WTC11 (cell line): ENCODE measurements at regions not wholly inside any gene's neighbourhood (a gene's known extent, or its start where the extent isn't known, plus 50 kb on each side); places are given as distances from the start of the nearest gene placed in this dataset.

Experiments
- ATAC-seq: fragments of 200-7000 bp; cut with Tn5 transposase; 2 replicates; pipeline ENCODE4 v1.10.0; 2021; ENCODE audit warnings: mild to moderate bottlenecking, moderate library complexity
- CTCF ChIA-PET: fragments of 300-600 bp; sonication (Branson Sonifier 250); formaldehyde crosslinking; loops from one replicate; lab custom pipeline; 2021; ENCODE audit warnings: antibody characterized with exemption; lab: Charles Lee
- POLR2A ChIA-PET: fragments of 350-600 bp; sonication (Branson Sonifier 250); formaldehyde crosslinking; loops from one replicate; lab custom pipeline; 2021; ENCODE audit warnings: antibody characterized with exemption; lab: Charles Lee
- DNase-seq: peaks from one replicate; pipeline ENCODE4 v3.0.0; 2021; ENCODE audit warnings: low spot score
- H3K27ac Mint-ChIP-seq: 2 replicates; pipeline ENCODE4 v1.8.0; 2021; ENCODE audit warnings: mixed read lengths
- H3K27me3 Mint-ChIP-seq: 2 replicates; pipeline ENCODE4 v1.8.0; 2021; ENCODE audit warnings: low read depth, mild to moderate bottlenecking, moderate library complexity, mixed read lengths
- H3K36me3 Mint-ChIP-seq: 2 replicates; pipeline ENCODE4 v1.8.0; 2021; ENCODE audit warnings: mixed read lengths
- H3K4me1 Mint-ChIP-seq: 2 replicates; pipeline ENCODE4 v1.8.0; 2022; ENCODE audit warnings: mixed read lengths
- H3K4me3 Mint-ChIP-seq: 2 replicates; pipeline ENCODE4 v1.8.0; 2021; ENCODE audit warnings: mild to moderate bottlenecking, moderate library complexity, mixed read lengths
- H3K9me3 Mint-ChIP-seq: 2 replicates; pipeline ENCODE4 v1.8.0; 2021; ENCODE audit warnings: mixed read lengths
- E2F4 ChIP-seq: sonication (generic); formaldehyde crosslinking; IDR thresholded peaks from 2 replicates; pipeline ENCODE4 v1.8.1; 2022; ENCODE audit warnings: low read depth, mild to moderate bottlenecking, moderate library complexity, missing genetic modification reagents, borderline replicate concordance
- FOXK1 ChIP-seq: sonication (generic); formaldehyde crosslinking; IDR thresholded peaks from 2 replicates; pipeline ENCODE4 v1.8.0; 2022; ENCODE audit warnings: mild to moderate bottlenecking, moderate library complexity, missing genetic modification reagents
- IRF2 ChIP-seq: sonication (generic); formaldehyde crosslinking; IDR thresholded peaks from 2 replicates; pipeline ENCODE4 v1.8.0; 2022; ENCODE audit warnings: low read depth, missing genetic modification reagents, borderline replicate concordance
- JAZF1 ChIP-seq: fragments of 250-450 bp; sonication (Bioruptor Pico); IDR thresholded peaks from 2 replicates; pipeline ENCODE4 v1.9.0; 2021; ENCODE audit warnings: moderate library complexity, mild to moderate bottlenecking, inconsistent platforms
- MAX ChIP-seq: sonication (generic); formaldehyde crosslinking; IDR thresholded peaks from 2 replicates; pipeline ENCODE4 v1.8.0; 2022; ENCODE audit warnings: mild to moderate bottlenecking, missing genetic modification reagents
- NFATC4 ChIP-seq: fragments of 250-450 bp; sonication (Bioruptor Pico); IDR thresholded peaks from 2 replicates; pipeline ENCODE4 v1.9.0; 2021; ENCODE audit warnings: mild to moderate bottlenecking
- NFE2L1 ChIP-seq: sonication (generic); formaldehyde crosslinking; IDR thresholded peaks from 2 replicates; pipeline ENCODE4 v1.8.1; 2023; ENCODE audit warnings: missing genetic modification reagents
- NR1H2 ChIP-seq: sonication (generic); formaldehyde crosslinking; IDR thresholded peaks from 2 replicates; pipeline ENCODE4 v1.9.0; 2021; ENCODE audit warnings: mild to moderate bottlenecking, moderate library complexity, missing genetic modification reagents
- NR3C1 ChIP-seq: sonication (generic); formaldehyde crosslinking; conservative IDR thresholded peaks from 2 replicates; pipeline ENCODE4 v1.8.1; 2023; ENCODE audit warnings: low read depth, mild to moderate bottlenecking, missing genetic modification reagents
- RORB ChIP-seq: fragments of 250-450 bp; sonication (Bioruptor Pico); IDR thresholded peaks from 2 replicates; pipeline ENCODE4 v1.9.0; 2021; ENCODE audit warnings: mild to moderate bottlenecking
- SMAD4 ChIP-seq: sonication (generic); formaldehyde crosslinking; IDR thresholded peaks from 2 replicates; pipeline ENCODE4 v1.8.0; 2022; ENCODE audit warnings: mild to moderate bottlenecking, missing genetic modification reagents
- TCF7 ChIP-seq: sonication (generic); formaldehyde crosslinking; IDR thresholded peaks from 2 replicates; pipeline ENCODE4 v1.8.0; 2022; ENCODE audit warnings: mild to moderate bottlenecking, low read depth, missing genetic modification reagents, moderate library complexity
- TEAD1 ChIP-seq: sonication (generic); formaldehyde crosslinking; IDR thresholded peaks from 2 replicates; pipeline ENCODE4 v1.8.0; 2022; ENCODE audit warnings: mild to moderate bottlenecking, missing genetic modification reagents
- ZNF219 ChIP-seq: sonication (generic); formaldehyde crosslinking; IDR thresholded peaks from 2 replicates; pipeline ENCODE4 v1.8.0; 2023; ENCODE audit warnings: missing genetic modification reagents, mild to moderate bottlenecking, borderline replicate concordance
- TF ChIP-seq, protein P1 (sequence below): sonication (generic); formaldehyde crosslinking; IDR thresholded peaks from 2 replicates; pipeline ENCODE4 v1.8.0; 2022; ENCODE audit warnings: mild to moderate bottlenecking, missing genetic modification reagents
- TF ChIP-seq, protein P2 (sequence below): fragments of 250-450 bp; sonication (Bioruptor Pico); IDR thresholded peaks from 2 replicates; pipeline ENCODE4 v1.8.0; 2021; ENCODE audit warnings: mild to moderate bottlenecking
- TF ChIP-seq, protein P3 (sequence below): fragments of 250-450 bp; sonication (Bioruptor Pico); IDR thresholded peaks from 2 replicates; pipeline ENCODE4 v2.1.2; 2022; ENCODE audit warnings: mild to moderate bottlenecking, moderate library complexity
- TF ChIP-seq, protein P4 (sequence below): sonication (generic); formaldehyde crosslinking; IDR thresholded peaks from 2 replicates; pipeline ENCODE4 v1.8.0; 2022; ENCODE audit warnings: mild to moderate bottlenecking, missing genetic modification reagents
- TF ChIP-seq, protein P5 (sequence below): sonication (generic); formaldehyde crosslinking; IDR thresholded peaks from 2 replicates; pipeline ENCODE4 v1.8.1; 2022; ENCODE audit warnings: mild to moderate bottlenecking, moderate library complexity, missing genetic modification reagents

DNA sequence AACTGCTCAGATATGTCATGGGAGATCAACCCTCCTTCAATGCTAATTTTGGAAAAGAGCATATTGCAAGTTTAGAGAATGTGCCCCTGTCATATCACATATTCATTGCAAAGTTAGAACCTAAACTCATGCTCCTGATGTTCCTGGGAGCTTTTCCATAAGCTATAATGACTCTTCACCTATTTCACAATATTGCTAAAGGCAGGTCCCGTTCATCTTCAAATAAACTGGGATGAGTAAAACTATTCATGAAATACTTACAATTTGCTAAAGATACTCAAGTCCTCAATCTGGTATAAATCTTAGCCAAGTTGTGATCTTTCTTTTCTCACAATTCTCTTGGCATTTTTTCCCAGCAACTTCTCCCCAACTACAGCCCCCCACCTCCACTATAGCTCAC lies 121.7 kb upstream of the TNFAIP3 start:
- H3K27ac Mint-ChIP-seq: no peak overlapping the region
- POLR2A ChIA-PET: no interaction called here

GRCh38 chr6:137746264-137746663 lies 120.8 kb upstream of the TNFAIP3 start:
- no peaks in the 10 kb centered on the region for H3K36me3 Mint-ChIP-seq
- CTCF ChIA-PET: no interaction called here
- peaks cover 4% of the 10 kb centered on the region; the same call in 1 of the 2 replicates for H3K9me3 Mint-ChIP-seq
- ATAC-seq (no peak), DNase-seq (no peak)
- H3K4me3 Mint-ChIP-seq: no peak overlapping the region
- POLR2A ChIA-PET: no interaction called here
- no peak overlapping the region for H3K27ac Mint-ChIP-seq
- H3K4me1 Mint-ChIP-seq: no peaks in the 10 kb centered on the region; the same call in 1 of the 2 replicates
- H3K27me3 Mint-ChIP-seq: no peaks in the 10 kb centered on the region; the same call in 1 of the 2 replicates
- TF ChIP-seq NFE2L1 (CRISPR knock-in tag) (no peak), SMAD4 (CRISPR knock-in tag) (no peak), JAZF1 (CRISPR knock-in tag) (no peak), NR1H2 (CRISPR knock-in tag) (no peak), ZNF219 (CRISPR knock-in tag) (no peak), FOXK1 (CRISPR knock-in tag) (no peak), E2F4 (CRISPR knock-in tag) (no peak), IRF2 (CRISPR knock-in tag) (no peak)
- TF ChIP-seq, protein P1, sequence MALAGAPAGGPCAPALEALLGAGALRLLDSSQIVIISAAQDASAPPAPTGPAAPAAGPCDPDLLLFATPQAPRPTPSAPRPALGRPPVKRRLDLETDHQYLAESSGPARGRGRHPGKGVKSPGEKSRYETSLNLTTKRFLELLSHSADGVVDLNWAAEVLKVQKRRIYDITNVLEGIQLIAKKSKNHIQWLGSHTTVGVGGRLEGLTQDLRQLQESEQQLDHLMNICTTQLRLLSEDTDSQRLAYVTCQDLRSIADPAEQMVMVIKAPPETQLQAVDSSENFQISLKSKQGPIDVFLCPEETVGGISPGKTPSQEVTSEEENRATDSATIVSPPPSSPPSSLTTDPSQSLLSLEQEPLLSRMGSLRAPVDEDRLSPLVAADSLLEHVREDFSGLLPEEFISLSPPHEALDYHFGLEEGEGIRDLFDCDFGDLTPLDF (CRISPR knock-in tag): no peak
- TF ChIP-seq, protein P2, sequence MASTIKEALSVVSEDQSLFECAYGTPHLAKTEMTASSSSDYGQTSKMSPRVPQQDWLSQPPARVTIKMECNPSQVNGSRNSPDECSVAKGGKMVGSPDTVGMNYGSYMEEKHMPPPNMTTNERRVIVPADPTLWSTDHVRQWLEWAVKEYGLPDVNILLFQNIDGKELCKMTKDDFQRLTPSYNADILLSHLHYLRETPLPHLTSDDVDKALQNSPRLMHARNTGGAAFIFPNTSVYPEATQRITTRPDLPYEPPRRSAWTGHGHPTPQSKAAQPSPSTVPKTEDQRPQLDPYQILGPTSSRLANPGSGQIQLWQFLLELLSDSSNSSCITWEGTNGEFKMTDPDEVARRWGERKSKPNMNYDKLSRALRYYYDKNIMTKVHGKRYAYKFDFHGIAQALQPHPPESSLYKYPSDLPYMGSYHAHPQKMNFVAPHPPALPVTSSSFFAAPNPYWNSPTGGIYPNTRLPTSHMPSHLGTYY (CRISPR knock-in tag): no peak

More for the DNA sequence above, 121.7 kb upstream of the TNFAIP3 start:
- CTCF ChIA-PET: interaction anchor here (0.9 kb wide), 1 partner anchor 121 kb away, joined by 3 read pairs; no protein-coding TSS in a partner anchor
- Mint-ChIP-seq H3K9me3 (peaks cover 4% of the 10 kb centered on the region; the same call in 1 of the 2 replicates), H3K27me3 (no peaks in the 10 kb centered on the region; the same call in 1 of the 2 replicates), H3K36me3 (no peaks in the 10 kb centered on the region), H3K4me1 (peaks cover 6% of the 10 kb centered on the region), H3K4me3 (no peak overlapping the region)
- TF ChIP-seq TCF7 (no peak), NR3C1 (no peak), TEAD1 (CRISPR knock-in tag) (no peak), NFATC4 (no peak), MAX (CRISPR knock-in tag) (no peak), RORB (CRISPR knock-in tag) (no peak)
- TF ChIP-seq, protein P3, sequence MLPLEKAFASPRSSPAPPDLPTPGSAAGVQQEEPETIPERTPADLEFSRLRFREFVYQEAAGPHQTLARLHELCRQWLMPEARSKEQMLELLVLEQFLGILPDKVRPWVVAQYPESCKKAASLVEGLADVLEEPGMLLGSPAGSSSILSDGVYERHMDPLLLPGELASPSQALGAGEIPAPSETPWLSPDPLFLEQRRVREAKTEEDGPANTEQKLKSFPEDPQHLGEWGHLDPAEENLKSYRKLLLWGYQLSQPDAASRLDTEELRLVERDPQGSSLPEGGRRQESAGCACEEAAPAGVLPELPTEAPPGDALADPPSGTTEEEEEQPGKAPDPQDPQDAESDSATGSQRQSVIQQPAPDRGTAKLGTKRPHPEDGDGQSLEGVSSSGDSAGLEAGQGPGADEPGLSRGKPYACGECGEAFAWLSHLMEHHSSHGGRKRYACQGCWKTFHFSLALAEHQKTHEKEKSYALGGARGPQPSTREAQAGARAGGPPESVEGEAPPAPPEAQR (CRISPR knock-in tag): no peak
- TF ChIP-seq, protein P4, sequence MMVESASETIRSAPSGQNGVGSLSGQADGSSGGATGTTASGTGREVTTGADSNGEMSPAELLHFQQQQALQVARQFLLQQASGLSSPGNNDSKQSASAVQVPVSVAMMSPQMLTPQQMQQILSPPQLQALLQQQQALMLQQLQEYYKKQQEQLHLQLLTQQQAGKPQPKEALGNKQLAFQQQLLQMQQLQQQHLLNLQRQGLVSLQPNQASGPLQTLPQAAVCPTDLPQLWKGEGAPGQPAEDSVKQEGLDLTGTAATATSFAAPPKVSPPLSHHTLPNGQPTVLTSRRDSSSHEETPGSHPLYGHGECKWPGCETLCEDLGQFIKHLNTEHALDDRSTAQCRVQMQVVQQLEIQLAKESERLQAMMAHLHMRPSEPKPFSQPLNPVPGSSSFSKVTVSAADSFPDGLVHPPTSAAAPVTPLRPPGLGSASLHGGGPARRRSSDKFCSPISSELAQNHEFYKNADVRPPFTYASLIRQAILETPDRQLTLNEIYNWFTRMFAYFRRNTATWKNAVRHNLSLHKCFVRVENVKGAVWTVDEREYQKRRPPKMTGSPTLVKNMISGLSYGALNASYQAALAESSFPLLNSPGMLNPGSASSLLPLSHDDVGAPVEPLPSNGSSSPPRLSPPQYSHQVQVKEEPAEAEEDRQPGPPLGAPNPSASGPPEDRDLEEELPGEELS (CRISPR knock-in tag): no peak
- TF ChIP-seq, protein P5, sequence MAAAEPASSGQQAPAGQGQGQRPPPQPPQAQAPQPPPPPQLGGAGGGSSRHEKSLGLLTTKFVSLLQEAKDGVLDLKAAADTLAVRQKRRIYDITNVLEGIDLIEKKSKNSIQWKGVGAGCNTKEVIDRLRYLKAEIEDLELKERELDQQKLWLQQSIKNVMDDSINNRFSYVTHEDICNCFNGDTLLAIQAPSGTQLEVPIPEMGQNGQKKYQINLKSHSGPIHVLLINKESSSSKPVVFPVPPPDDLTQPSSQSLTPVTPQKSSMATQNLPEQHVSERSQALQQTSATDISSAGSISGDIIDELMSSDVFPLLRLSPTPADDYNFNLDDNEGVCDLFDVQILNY (CRISPR knock-in tag): no peak
- DNase-seq: no peak
- no peak for ATAC-seq
